Keratinocyte (primary cell): ENCODE measurements at regions not wholly inside any gene's neighbourhood (a gene's known extent, or its start where the extent isn't known, plus 50 kb on each side); places are given as distances from the start of the nearest gene placed in this dataset.

ENCODE experiments used
- DNase-seq: peaks from one replicate; pipeline ENCODE4 v3.0.0-alpha.2; 2011; ENCODE audit warnings: low read depth, missing footprints, low spot score
- FAIRE-seq: peaks from 2 replicates; lab custom pipeline; 2011; peaks lifted over from hg19 to GRCh38; lab: Jason Lieb, UNC
- H2AFZ ChIP-seq: 2 replicates; pipeline ENCODE4 v1.6.0; 2012; ENCODE audit warnings: low read length, control low read depth, inconsistent platforms; ENCODE audit not compliant: control insufficient read depth
- H3K27ac ChIP-seq: 2 replicates; pipeline ENCODE4 v1.5.1; 2011; ENCODE audit warnings: low read length; ENCODE audit not compliant: control insufficient read depth, insufficient read depth
- H3K27me3 ChIP-seq: 3 replicates; pipeline ENCODE4 v1.6.0; 2011; ENCODE audit warnings: low read length; ENCODE audit not compliant: control insufficient read depth, insufficient read depth; ENCODE audit errors: extremely low read depth
- H3K36me3 ChIP-seq, 2 experiments: 2 replicates in 1 of 2; 3 replicates in 1 of 2; pipeline ENCODE4 v1.5.1; 2011; ENCODE audit warnings: low read length in 2 of 2, mild to moderate bottlenecking in 1 of 2; ENCODE audit not compliant: control insufficient read depth in 2 of 2, insufficient read depth in 2 of 2; ENCODE audit errors: extremely low read depth in 1 of 2
- H3K4me1 ChIP-seq: 3 replicates; pipeline ENCODE4 v1.5.1; 2011; ENCODE audit warnings: low read length; ENCODE audit not compliant: control insufficient read depth, insufficient read depth; ENCODE audit errors: extremely low read depth
- H3K4me2 ChIP-seq: 3 replicates; pipeline ENCODE4 v1.6.0; 2011; ENCODE audit warnings: low read depth, low read length; ENCODE audit not compliant: control insufficient read depth, insufficient read depth; ENCODE audit errors: extremely low read depth
- H3K4me3 ChIP-seq, 3 experiments: fragments of 200-600 bp in 1 of 3; sonication (generic) in 1 of 3; 2 replicates in 2 of 3; 3 replicates in 1 of 3; pipeline ENCODE4 v1.5.1; 2011 to 2016; ENCODE audit warnings: low read length in 3 of 3, mild to moderate bottlenecking in 3 of 3, control low read depth in 2 of 3, inconsistent platforms in 1 of 3, low read depth in 1 of 3, mixed read lengths in 1 of 3, mixed run types in 1 of 3, moderate library complexity in 1 of 3; ENCODE audit not compliant: control insufficient read depth in 2 of 3, insufficient read depth in 2 of 3; ENCODE audit errors: extremely low read depth in 1 of 3
- H3K79me2 ChIP-seq: 2 replicates; pipeline ENCODE4 v1.6.0; 2012; ENCODE audit warnings: low read length; ENCODE audit not compliant: control insufficient read depth, insufficient read depth
- H3K9ac ChIP-seq: 3 replicates; pipeline ENCODE4 v1.6.0; 2011; ENCODE audit warnings: low read length; ENCODE audit not compliant: control insufficient read depth, insufficient read depth; ENCODE audit errors: extremely low read depth
- H3K9me1 ChIP-seq: 3 replicates; pipeline ENCODE4 v1.6.0; 2011; ENCODE audit warnings: low read length; ENCODE audit not compliant: control insufficient read depth, insufficient read depth; ENCODE audit errors: extremely low read depth
- H3K9me3 ChIP-seq: 2 replicates; pipeline ENCODE4 v1.5.1; 2012; ENCODE audit warnings: low read depth, low read length; ENCODE audit not compliant: control insufficient read depth
- H4K20me1 ChIP-seq: 3 replicates; pipeline ENCODE4 v1.6.0; 2011; ENCODE audit warnings: low read length; ENCODE audit not compliant: control insufficient read depth, insufficient read depth; ENCODE audit errors: extremely low read depth
- CTCF ChIP-seq, 3 experiments: IDR thresholded peaks in 1 of 3; conservative IDR thresholded peaks in 1 of 3; optimal IDR thresholded peaks in 1 of 3; 2 replicates in 2 of 3; 3 replicates in 1 of 3; pipeline versions ENCODE3 to v1.5.1; 2011; ENCODE audit warnings: low read length in 3 of 3, mild to moderate bottlenecking in 3 of 3, moderate library complexity in 2 of 3, control low read depth in 1 of 3, inconsistent platforms in 1 of 3; ENCODE audit not compliant: insufficient read depth in 2 of 3; ENCODE audit errors: extremely low read depth in 1 of 3
- EZH2 ChIP-seq: IDR thresholded peaks from one replicate; pipeline ENCODE4 v1.6.1; 2012; ENCODE audit warnings: inconsistent platforms, mild to moderate bottlenecking, low read length, moderate library complexity
- dilution Hi-C: fragments of 300-500 bp; cut with MboI; formaldehyde crosslinking; loops from one replicate; pipeline ENCODE4 v1.7.0; 2020; ENCODE audit warnings: low sequenced_read_pairs; ENCODE audit not compliant: extremely low pct_ligation_motif_present

GRCh38 chr6:43977404-43978111, 149.7 kb downstream of the MRPL14 start:
- peaks cover 32% of the 10 kb centered on the region for H3K4me1 ChIP-seq

GRCh38 chr6:43976706-43977403, 150.4 kb downstream of the MRPL14 start:
- Histone ChIP-seq H3K4me1 (peaks cover 39% of the 10 kb centered on the region), H3K27me3 (no peaks in the 10 kb centered on the region), H3K4me3 (no peak overlapping the region), H3K9ac (no peak overlapping the region), H3K27ac (no peak overlapping the region), H3K9me1 (no peaks in the 10 kb centered on the region), H3K36me3 (no peaks in the 10 kb centered on the region), H4K20me1 (no peaks in the 10 kb centered on the region), H3K79me2 (no peaks in the 10 kb centered on the region), H3K9me3 (no peaks in the 10 kb centered on the region), H3K4me2 (no peak overlapping the region), H2AFZ (no peak overlapping the region)
- no peak for FAIRE-seq
- dilution Hi-C loops: no loop called here
- no peak for DNase-seq
- no peak for TF ChIP-seq CTCF (optimal IDR thresholded peaks at IDR 0.05 in 1 of 3, IDR thresholded peaks at IDR 0.05 in 1 of 3, conservative IDR thresholded peaks at IDR 0.05 in 1 of 3; ENCODE audit: extremely low read depth in 1 of 3, insufficient read depth in 2 of 3, low read length in 3 of 3)
- TF ChIP-seq EZH2: no peak

More at GRCh38 chr6:43977404-43978111, 149.7 kb downstream of the MRPL14 start:
- H3K9me3 ChIP-seq: no peaks in the 10 kb centered on the region
- no peaks in the 10 kb centered on the region for H3K9me1 ChIP-seq
- no peak overlapping the region for H3K9ac ChIP-seq
- DNase-seq: no peak
- dilution Hi-C loops: no loop called here
- no peaks in the 10 kb centered on the region for H3K36me3 ChIP-seq
- H3K4me2 ChIP-seq: no peak overlapping the region
- H2AFZ ChIP-seq: no peak overlapping the region
- H3K4me3 ChIP-seq: no peak overlapping the region
- no peak for TF ChIP-seq EZH2
- no peak for TF ChIP-seq CTCF (optimal IDR thresholded peaks at IDR 0.05 in 1 of 3, IDR thresholded peaks at IDR 0.05 in 1 of 3, conservative IDR thresholded peaks at IDR 0.05 in 1 of 3; ENCODE audit: extremely low read depth in 1 of 3, insufficient read depth in 2 of 3, low read length in 3 of 3)
- FAIRE-seq: no peak
- H3K79me2 ChIP-seq: no peaks in the 10 kb centered on the region
- no peaks in the 10 kb centered on the region for H4K20me1 ChIP-seq
- no peak overlapping the region for H3K27ac ChIP-seq
- H3K27me3 ChIP-seq: no peaks in the 10 kb centered on the region
